ENCODE measurements at regions not wholly inside any gene's neighbourhood (a gene's known extent, or its start where the extent isn't known, plus 50 kb on each side); places are given as distances from the start of the nearest gene placed in this dataset.

DNA sequence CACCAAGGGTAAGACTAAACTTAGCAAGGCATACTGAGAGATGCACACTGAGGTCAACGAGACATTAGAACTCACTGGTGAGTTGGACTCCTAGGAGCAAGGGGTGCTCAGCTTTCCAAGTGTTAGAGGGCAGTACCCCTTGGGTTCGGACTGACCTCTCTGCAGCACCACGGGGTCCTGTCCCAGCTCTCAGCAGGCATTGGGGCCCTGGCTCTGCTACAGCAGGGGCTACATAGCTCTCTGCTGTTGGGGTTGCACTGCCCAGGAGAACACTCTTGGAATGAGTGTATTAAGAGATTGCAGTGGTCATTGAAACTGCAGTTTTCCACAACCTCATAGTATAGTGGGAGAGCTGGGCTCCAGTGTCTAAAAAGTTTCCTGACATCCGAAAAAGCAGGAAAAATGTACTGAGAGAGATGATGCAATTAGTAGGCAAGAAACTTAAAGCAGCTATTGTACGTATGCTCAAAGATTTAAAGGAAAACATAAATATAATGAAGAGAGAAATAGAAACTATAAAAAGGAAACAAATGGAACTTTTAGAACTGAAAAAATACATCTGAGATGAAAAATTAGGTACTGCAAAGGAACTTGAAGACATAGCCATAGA is 132.5 kb upstream of the MAX start:
- TF ChIP-seq, protein P1, sequence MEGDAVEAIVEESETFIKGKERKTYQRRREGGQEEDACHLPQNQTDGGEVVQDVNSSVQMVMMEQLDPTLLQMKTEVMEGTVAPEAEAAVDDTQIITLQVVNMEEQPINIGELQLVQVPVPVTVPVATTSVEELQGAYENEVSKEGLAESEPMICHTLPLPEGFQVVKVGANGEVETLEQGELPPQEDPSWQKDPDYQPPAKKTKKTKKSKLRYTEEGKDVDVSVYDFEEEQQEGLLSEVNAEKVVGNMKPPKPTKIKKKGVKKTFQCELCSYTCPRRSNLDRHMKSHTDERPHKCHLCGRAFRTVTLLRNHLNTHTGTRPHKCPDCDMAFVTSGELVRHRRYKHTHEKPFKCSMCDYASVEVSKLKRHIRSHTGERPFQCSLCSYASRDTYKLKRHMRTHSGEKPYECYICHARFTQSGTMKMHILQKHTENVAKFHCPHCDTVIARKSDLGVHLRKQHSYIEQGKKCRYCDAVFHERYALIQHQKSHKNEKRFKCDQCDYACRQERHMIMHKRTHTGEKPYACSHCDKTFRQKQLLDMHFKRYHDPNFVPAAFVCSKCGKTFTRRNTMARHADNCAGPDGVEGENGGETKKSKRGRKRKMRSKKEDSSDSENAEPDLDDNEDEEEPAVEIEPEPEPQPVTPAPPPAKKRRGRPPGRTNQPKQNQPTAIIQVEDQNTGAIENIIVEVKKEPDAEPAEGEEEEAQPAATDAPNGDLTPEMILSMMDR (IDR thresholded peaks at IDR 0.05; ENCODE audit: insufficient read depth, low read length, poor library complexity, severe bottlenecking) = no peak
- no peak for TF ChIP-seq EZH2phosphoT487 (conservative IDR thresholded peaks at IDR 0.05; ENCODE audit: low read length)

Data from SU-DHL-6 (cell line).